ENCODE measurements at regions not wholly inside any gene's neighbourhood (a gene's known extent, or its start where the extent isn't known, plus 50 kb on each side); places are given as distances from the start of the nearest gene placed in this dataset.
A peak's percentile ranks its signal among the peaks of the same experiment; 100 is the strongest.
"Not testable (repeated sequence)": the region's sequence is repeated elsewhere in the genome, so short reads cannot be mapped to it uniquely, and the experiment has no call there.

GRCh38 chr9:21708260-21708711, 94.2 kb upstream of the MTAP start:
- DNase-seq, result no peak

- DNase-seq, result no peak
Measured at GRCh38 chr9:21708856-21709255, 93.6 kb upstream of the MTAP start.

- DNase-seq, result peak; percentile 52 to 58
Measured at GRCh38 chr9:21709464-21710058, 92.9 kb upstream of the MTAP start.

GRCh38 chr9:21710548-21711191, 91.8 kb upstream of the MTAP start:
- DNase-seq, result no peak

- DNase-seq, result peak in 1 of 2 experiments; percentile 11
Measured at GRCh38 chr9:21711504-21711903, 90.9 kb upstream of the MTAP start.

GRCh38 chr9:21715408-21715807, 87.0 kb upstream of the MTAP start:
- DNase-seq, result no peak

- no peak for DNase-seq
Measured at GRCh38 chr9:21720758-21721157, 81.7 kb upstream of the MTAP start.

- DNase-seq, result not testable (repeated sequence)
Measured at GRCh38 chr9:21727411-21727810, 75.0 kb upstream of the MTAP start.

- no peak for DNase-seq
Measured at GRCh38 chr9:21728781-21729180, 73.7 kb upstream of the MTAP start.

- DNase-seq, result no peak
Measured at GRCh38 chr9:21729648-21730047, 72.8 kb upstream of the MTAP start.

- DNase-seq, result no peak
Measured at GRCh38 chr9:21730899-21731298, 71.5 kb upstream of the MTAP start.

GRCh38 chr9:21741151-21741550, 61.3 kb upstream of the MTAP start:
- DNase-seq, result no peak

GRCh38 chr9:21744320-21744719, 58.1 kb upstream of the MTAP start:
- no peak for DNase-seq

GRCh38 chr9:21744841-21745240, 57.6 kb upstream of the MTAP start:
- DNase-seq, result no peak

- peak; percentile 61 to 62 for DNase-seq
Measured at GRCh38 chr9:21746550-21746949, 55.9 kb upstream of the MTAP start.

- peak in 1 of 2 experiments; percentile 59 for DNase-seq
Measured at GRCh38 chr9:21747175-21747574, 55.3 kb upstream of the MTAP start.

GRCh38 chr9:21750021-21750735, 52.3 kb upstream of the MTAP start:
- DNase-seq, result no peak

GRCh38 chr9:21751998-21752397, 50.4 kb upstream of the MTAP start:
- DNase-seq, result no peak

Data from NCI-H2081 (cell line).